B cell (primary cell): ENCODE measurements at regions not wholly inside any gene's neighbourhood (a gene's known extent, or its start where the extent isn't known, plus 50 kb on each side); places are given as distances from the start of the nearest gene placed in this dataset.

Source experiments
- EZH2 ChIP-seq: IDR thresholded peaks from 2 replicates; pipeline ENCODE4 v1.6.1; 2012; ENCODE audit warnings: borderline replicate concordance, low read depth, mild to moderate bottlenecking, moderate library complexity, low read length; ENCODE audit not compliant: insufficient read depth, poor library complexity, severe bottlenecking
- TF ChIP-seq, protein P1 (sequence below): fragments of 200-600 bp; IDR thresholded peaks from one replicate; pipeline ENCODE4 v1.8.0; 2022; ENCODE audit warnings: antibody characterized with exemption, mild to moderate bottlenecking

DNA sequence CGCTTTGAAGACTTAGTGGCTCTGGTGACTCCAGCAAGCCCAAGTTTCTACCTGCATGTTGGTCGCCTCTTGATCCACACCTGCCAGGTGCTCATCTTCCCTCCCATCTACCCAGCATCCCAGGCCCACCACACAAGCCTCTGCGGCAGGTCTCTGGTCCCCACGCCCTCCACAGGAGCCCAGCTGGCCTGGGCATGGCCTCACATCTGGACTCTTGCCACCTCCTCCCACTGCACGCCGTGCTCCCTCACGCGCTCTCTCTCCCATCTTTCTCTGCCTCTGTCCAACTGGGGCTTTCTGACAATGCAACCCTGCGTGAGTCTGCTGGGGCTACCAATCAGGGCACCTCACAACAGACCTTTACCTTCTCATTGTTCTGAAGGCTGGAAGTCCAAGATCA is 50.2 kb upstream of the FGFR2 start:
- TF ChIP-seq, protein P1, sequence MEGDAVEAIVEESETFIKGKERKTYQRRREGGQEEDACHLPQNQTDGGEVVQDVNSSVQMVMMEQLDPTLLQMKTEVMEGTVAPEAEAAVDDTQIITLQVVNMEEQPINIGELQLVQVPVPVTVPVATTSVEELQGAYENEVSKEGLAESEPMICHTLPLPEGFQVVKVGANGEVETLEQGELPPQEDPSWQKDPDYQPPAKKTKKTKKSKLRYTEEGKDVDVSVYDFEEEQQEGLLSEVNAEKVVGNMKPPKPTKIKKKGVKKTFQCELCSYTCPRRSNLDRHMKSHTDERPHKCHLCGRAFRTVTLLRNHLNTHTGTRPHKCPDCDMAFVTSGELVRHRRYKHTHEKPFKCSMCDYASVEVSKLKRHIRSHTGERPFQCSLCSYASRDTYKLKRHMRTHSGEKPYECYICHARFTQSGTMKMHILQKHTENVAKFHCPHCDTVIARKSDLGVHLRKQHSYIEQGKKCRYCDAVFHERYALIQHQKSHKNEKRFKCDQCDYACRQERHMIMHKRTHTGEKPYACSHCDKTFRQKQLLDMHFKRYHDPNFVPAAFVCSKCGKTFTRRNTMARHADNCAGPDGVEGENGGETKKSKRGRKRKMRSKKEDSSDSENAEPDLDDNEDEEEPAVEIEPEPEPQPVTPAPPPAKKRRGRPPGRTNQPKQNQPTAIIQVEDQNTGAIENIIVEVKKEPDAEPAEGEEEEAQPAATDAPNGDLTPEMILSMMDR = no peak
- no peak for TF ChIP-seq EZH2
